OCI-LY7 (cell line): ENCODE measurements at regions not wholly inside any gene's neighbourhood (a gene's known extent, or its start where the extent isn't known, plus 50 kb on each side); places are given as distances from the start of the nearest gene placed in this dataset.

Experiments used
- EZH2phosphoT487 ChIP-seq: fragments of 200-600 bp; sonication (generic); IDR thresholded peaks from 2 replicates; pipeline ENCODE4 v1.6.1; 2018; ENCODE audit warnings: low read depth, borderline replicate concordance, mild to moderate bottlenecking, mixed run types, antibody characterized with exemption, low read length, moderate library complexity, mixed read lengths
- TF ChIP-seq, protein P1 (sequence below): fragments of 200-600 bp; sonication (generic); conservative IDR thresholded peaks from 2 replicates; pipeline ENCODE4 v1.5.1; 2014; ENCODE audit warnings: mild to moderate bottlenecking, antibody characterized with exemption, low read length, moderate library complexity, mixed read lengths

DNA sequence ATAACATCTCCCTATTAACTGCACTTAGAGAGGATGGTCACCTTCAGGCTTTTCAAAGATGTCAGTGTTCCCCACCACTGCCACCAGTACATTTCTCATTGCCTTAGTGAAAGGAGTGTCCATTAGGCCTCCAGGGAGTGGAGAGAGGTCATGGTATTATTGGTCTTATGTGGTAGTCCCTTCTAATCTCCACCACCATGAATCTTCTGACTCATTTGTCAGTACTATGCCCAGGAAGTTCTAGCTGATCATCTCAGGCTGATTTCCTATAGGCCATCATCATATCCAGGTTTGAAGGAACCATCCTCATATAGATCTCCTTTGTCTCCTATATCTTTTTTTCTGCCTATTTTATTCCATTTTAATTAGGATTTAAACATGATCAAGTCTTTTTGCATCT is 221.5 kb downstream of the CYB561 start:
- TF ChIP-seq, protein P1, sequence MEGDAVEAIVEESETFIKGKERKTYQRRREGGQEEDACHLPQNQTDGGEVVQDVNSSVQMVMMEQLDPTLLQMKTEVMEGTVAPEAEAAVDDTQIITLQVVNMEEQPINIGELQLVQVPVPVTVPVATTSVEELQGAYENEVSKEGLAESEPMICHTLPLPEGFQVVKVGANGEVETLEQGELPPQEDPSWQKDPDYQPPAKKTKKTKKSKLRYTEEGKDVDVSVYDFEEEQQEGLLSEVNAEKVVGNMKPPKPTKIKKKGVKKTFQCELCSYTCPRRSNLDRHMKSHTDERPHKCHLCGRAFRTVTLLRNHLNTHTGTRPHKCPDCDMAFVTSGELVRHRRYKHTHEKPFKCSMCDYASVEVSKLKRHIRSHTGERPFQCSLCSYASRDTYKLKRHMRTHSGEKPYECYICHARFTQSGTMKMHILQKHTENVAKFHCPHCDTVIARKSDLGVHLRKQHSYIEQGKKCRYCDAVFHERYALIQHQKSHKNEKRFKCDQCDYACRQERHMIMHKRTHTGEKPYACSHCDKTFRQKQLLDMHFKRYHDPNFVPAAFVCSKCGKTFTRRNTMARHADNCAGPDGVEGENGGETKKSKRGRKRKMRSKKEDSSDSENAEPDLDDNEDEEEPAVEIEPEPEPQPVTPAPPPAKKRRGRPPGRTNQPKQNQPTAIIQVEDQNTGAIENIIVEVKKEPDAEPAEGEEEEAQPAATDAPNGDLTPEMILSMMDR: no peak
- TF ChIP-seq EZH2phosphoT487: no peak
